Ishikawa (cell line): ENCODE measurements at regions not wholly inside any gene's neighbourhood (a gene's known extent, or its start where the extent isn't known, plus 50 kb on each side); places are given as distances from the start of the nearest gene placed in this dataset.

Experiments
- CEBPB ChIP-seq: IDR thresholded peaks from 2 replicates; pipeline ENCODE4 v1.6.1; 2012
- CREB1 ChIP-seq: IDR thresholded peaks from 2 replicates; pipeline ENCODE4 v1.6.1; 2012; ENCODE audit warnings: low read depth
- EGR1 ChIP-seq: IDR thresholded peaks from 2 replicates; pipeline ENCODE4 v1.6.1; 2012
- EP300 ChIP-seq: IDR thresholded peaks from 2 replicates; pipeline ENCODE4 v1.6.1; 2012; ENCODE audit warnings: borderline replicate concordance
- FOXM1 ChIP-seq: IDR thresholded peaks from 2 replicates; pipeline ENCODE4 v1.6.1; 2012; ENCODE audit warnings: low read depth, borderline replicate concordance
- MAX ChIP-seq: IDR thresholded peaks from 2 replicates; pipeline ENCODE4 v1.6.1; 2012
- NFIC ChIP-seq: IDR thresholded peaks from 2 replicates; pipeline ENCODE4 v1.6.1; 2012
- RAD21 ChIP-seq: IDR thresholded peaks from 2 replicates; pipeline ENCODE4 v1.6.1; 2012; ENCODE audit warnings: low read depth
- REST ChIP-seq: IDR thresholded peaks from 2 replicates; pipeline ENCODE4 v1.6.1; 2012; ENCODE audit warnings: low read depth, mild to moderate bottlenecking
- TAF1 ChIP-seq: IDR thresholded peaks from 2 replicates; pipeline ENCODE4 v1.6.1; 2012; ENCODE audit warnings: low read depth, mild to moderate bottlenecking
- TCF12 ChIP-seq: IDR thresholded peaks from 2 replicates; pipeline ENCODE4 v1.6.1; 2012; ENCODE audit warnings: low read depth
- TEAD4 ChIP-seq: IDR thresholded peaks from 2 replicates; pipeline ENCODE4 v1.6.1; 2012
- USF1 ChIP-seq: IDR thresholded peaks from 2 replicates; pipeline ENCODE4 v1.6.1; 2012
- YY1 ChIP-seq: IDR thresholded peaks from 2 replicates; pipeline ENCODE4 v1.6.1; 2012; ENCODE audit warnings: low read depth
- ZBTB7A ChIP-seq: IDR thresholded peaks from 2 replicates; pipeline ENCODE4 v1.6.1; 2012; ENCODE audit warnings: low read depth

- TF ChIP-seq REST, result no peak
- no peak for TF ChIP-seq EP300
- TF ChIP-seq MAX, result no peak
- no peak for TF ChIP-seq ZBTB7A
- no peak for TF ChIP-seq TEAD4
- no peak for TF ChIP-seq TAF1
These were observed 1140.5 kb downstream of the GALC start for GRCh38 chr14:86852530-86852929.

GRCh38 chr14:86847140-86847539 lies 1145.8 kb downstream of the GALC start:
- no peak for TF ChIP-seq USF1
- no peak for TF ChIP-seq EGR1
- no peak for TF ChIP-seq YY1
- TF ChIP-seq REST, result no peak
- no peak for TF ChIP-seq TEAD4
- TF ChIP-seq TCF12, result no peak
- no peak for TF ChIP-seq FOXM1
- no peak for TF ChIP-seq ZBTB7A
- no peak for TF ChIP-seq NFIC
- no peak for TF ChIP-seq CREB1
- TF ChIP-seq TAF1, result no peak
- TF ChIP-seq MAX, result no peak
- TF ChIP-seq EP300, result no peak

- TF ChIP-seq NFIC (no peak), FOXM1 (no peak), EP300 (no peak), TAF1 (no peak), MAX (no peak), REST (no peak), ZBTB7A (no peak), CEBPB (no peak), TCF12 (no peak), USF1 (no peak), CREB1 (no peak)
These were observed 1154.6 kb downstream of the GALC start for GRCh38 chr14:86838363-86838762.

GRCh38 chr14:86826661-86827060 lies 1166.3 kb downstream of the GALC start:
- no peak for TF ChIP-seq TAF1
- TF ChIP-seq REST, result no peak
- TF ChIP-seq CEBPB, result no peak
- TF ChIP-seq EP300, result no peak
- no peak for TF ChIP-seq YY1
- TF ChIP-seq MAX, result no peak
- TF ChIP-seq ZBTB7A, result no peak
- TF ChIP-seq NFIC, result no peak
- no peak for TF ChIP-seq USF1
- TF ChIP-seq RAD21, result no peak
- no peak for TF ChIP-seq TCF12
- TF ChIP-seq CREB1, result no peak
- TF ChIP-seq FOXM1, result no peak
- TF ChIP-seq TEAD4, result no peak
- no peak for TF ChIP-seq EGR1
